ENCODE measurements at regions not wholly inside any gene's neighbourhood (a gene's known extent, or its start where the extent isn't known, plus 50 kb on each side); places are given as distances from the start of the nearest gene placed in this dataset.

DNA sequence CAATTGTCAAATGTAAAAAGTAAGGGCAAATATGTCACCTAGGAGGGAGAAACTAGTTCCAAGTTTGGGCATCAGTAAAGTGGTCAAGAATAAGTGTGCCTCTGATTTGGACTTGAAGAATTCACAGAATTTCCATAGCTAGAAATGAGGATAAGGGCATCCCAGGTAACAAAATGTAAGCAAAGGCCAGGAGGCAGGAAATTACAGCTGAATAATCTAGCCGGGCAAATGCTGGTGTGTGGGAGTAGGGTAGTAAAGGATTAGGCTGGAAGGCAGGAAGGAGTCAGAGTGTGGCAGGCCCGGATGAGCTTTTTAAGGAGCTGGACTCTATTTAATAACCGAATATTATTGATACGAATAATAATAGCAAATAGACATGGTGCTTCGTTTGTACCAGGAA, 144.9 kb upstream of the EGFLAM start:
- no peak for TF ChIP-seq POLR2A (IDR thresholded peaks at IDR 0.05; ENCODE audit: low read length)
- no peak for TF ChIP-seq GATA1 (IDR thresholded peaks at IDR 0.05; ENCODE audit: low read depth, low read length)

Measured in erythroblast (primary cell).